Suprapubic skin (tissue), 4 donors: ENCODE measurements at regions not wholly inside any gene's neighbourhood (a gene's known extent, or its start where the extent isn't known, plus 50 kb on each side); places are given as distances from the start of the nearest gene placed in this dataset.

Experiments
- CTCF ChIP-seq, 2 donors: fragments of 200-600 bp in 1 of 2; fragments of 450-650 bp in 1 of 2; sonication (generic) in 1 of 2; IDR thresholded peaks; one replicate each; pipeline ENCODE4 v1.5.1; 2016 to 2019; ENCODE audit warnings: antibody characterized with exemption in 2 of 2, mild to moderate bottlenecking in 1 of 2, moderate library complexity in 1 of 2
- EP300 ChIP-seq: sonication (generic); formaldehyde crosslinking; IDR thresholded peaks from one replicate; pipeline ENCODE4 v1.6.1; 2017; ENCODE audit warnings: antibody characterized with exemption
- POLR2A ChIP-seq, 2 donors: fragments of 450-650 bp; IDR thresholded peaks; one replicate each; pipeline ENCODE4 v1.6.1; 2017; ENCODE audit warnings: antibody characterized with exemption in 2 of 2, mild to moderate bottlenecking in 2 of 2, moderate library complexity in 2 of 2
- POLR2AphosphoS5 ChIP-seq, 3 donors: sonication (generic); formaldehyde crosslinking; IDR thresholded peaks; one replicate each; pipeline ENCODE4 v1.6.1; 2017; ENCODE audit warnings: antibody characterized with exemption in 3 of 3

- no peak for TF ChIP-seq CTCF (IDR thresholded peaks at IDR 0.05)
- TF ChIP-seq POLR2A (IDR thresholded peaks at IDR 0.05): no peak
- TF ChIP-seq EP300: no peak
- TF ChIP-seq POLR2AphosphoS5 (IDR thresholded peaks at IDR 0.05): no peak
These were observed 390.5 kb upstream of the PCDH9 start for GRCh38 chr13:67620665-67621064.
